Tibial nerve (tissue), 4 donors: ENCODE measurements at regions not wholly inside any gene's neighbourhood (a gene's known extent, or its start where the extent isn't known, plus 50 kb on each side); places are given as distances from the start of the nearest gene placed in this dataset.
"Not testable (repeated sequence)": the region's sequence is repeated elsewhere in the genome, so short reads cannot be mapped to it uniquely, and the experiment has no call there.

ENCODE experiments used
- DNase-seq, 2 donors: peaks; one replicate each; pipeline ENCODE4 v3.0.0-alpha.2; 2019; ENCODE audit warnings: low spot score in 2 of 2
- H3K27ac ChIP-seq, 4 donors: fragments of 200-600 bp; sonication (generic) in 3 of 4; one replicate each; pipeline ENCODE4 v1.5.1; 2017 to 2019; ENCODE audit warnings: mild to moderate bottlenecking in 1 of 4
- H3K27me3 ChIP-seq, 2 donors: fragments of 200-600 bp; sonication (generic) in 1 of 2; one replicate each; pipeline versions ENCODE4 v1.5.1 to v1.6.0; 2017 to 2019
- H3K36me3 ChIP-seq, 3 donors: fragments of 200-600 bp; sonication (generic); one replicate each; pipeline ENCODE4 v1.5.1; 2018 to 2019
- H3K4me1 ChIP-seq, 4 donors: fragments of 200-600 bp; sonication (generic) in 3 of 4; one replicate each; pipeline ENCODE4 v1.5.1; 2017 to 2019
- H3K4me3 ChIP-seq, 4 donors: fragments of 200-600 bp; sonication (generic) in 3 of 4; one replicate each; pipeline ENCODE4 v1.5.1; 2017 to 2019; ENCODE audit warnings: mild to moderate bottlenecking in 1 of 4, moderate library complexity in 1 of 4
- H3K9me3 ChIP-seq, 4 donors: fragments of 200-600 bp; sonication (generic) in 3 of 4; one replicate each; pipeline ENCODE4 v1.5.1; 2017 to 2019
- CTCF ChIP-seq, 5 experiments: fragments of 200-600 bp in 3 of 5; fragments of 450-650 bp in 2 of 5; sonication (generic) in 3 of 5; IDR thresholded peaks; one replicate each; pipeline ENCODE4 v1.5.1; 2016 to 2019; ENCODE audit warnings: antibody characterized with exemption in 5 of 5, mild to moderate bottlenecking in 3 of 5, moderate library complexity in 2 of 5
- EP300 ChIP-seq, 2 donors: sonication (generic); formaldehyde crosslinking; IDR thresholded peaks; one replicate each; pipeline ENCODE4 v1.6.1; 2017; ENCODE audit warnings: antibody characterized with exemption in 2 of 2, mild to moderate bottlenecking in 1 of 2
- POLR2A ChIP-seq, 2 donors: fragments of 450-650 bp; IDR thresholded peaks; one replicate each; pipeline ENCODE4 v1.6.1; 2017; ENCODE audit warnings: antibody characterized with exemption in 2 of 2, mild to moderate bottlenecking in 2 of 2, moderate library complexity in 2 of 2
- WGBS, 2 donors: methylation state at CpG; one replicate each; pipeline ENCODE4 v1.1.5; 2018; 5-methylcytosine and 5-hydroxymethylcytosine counted together

GRCh38 chr3:11898611-11899325 lies 52.1 kb upstream of the TAMM41 start:
- DNase-seq = no peak
- Histone ChIP-seq H3K27ac (no peak overlapping the region), H3K9me3 (peaks cover 0 to 3% (median 0%) of the 10 kb centered on the region in 4 donors), H3K4me3 (no peak overlapping the region), H3K4me1 (no peaks in the 10 kb centered on the region), H3K27me3 (no peaks in the 10 kb centered on the region), H3K36me3 (no peaks in the 10 kb centered on the region)
- no peak for TF ChIP-seq POLR2A (IDR thresholded peaks at IDR 0.05)
- TF ChIP-seq EP300 (IDR thresholded peaks at IDR 0.05) = no peak
- no peak for TF ChIP-seq CTCF (IDR thresholded peaks at IDR 0.05)
- 84% methylated on average over 11 to 15 of the region's 18 CpGs for WGBS, 2 donors

- H3K9me3 ChIP-seq, DNase-seq, H3K4me1 ChIP-seq, H3K27me3 ChIP-seq, H3K36me3 ChIP-seq, H3K4me3 ChIP-seq, H3K27ac ChIP-seq: not testable (repeated sequence)
- WGBS, 2 donors = 42 to 60% methylated on average over 9 of the region's 9 CpGs
These were observed 52.7 kb upstream of the TAMM41 start for GRCh38 chr3:11899389-11899788.

- Histone ChIP-seq H3K4me1 (no peaks in the 10 kb centered on the region), H3K27ac (no peak overlapping the region), H3K9me3 (no peaks in the 10 kb centered on the region), H3K36me3 (no peaks in the 10 kb centered on the region), H3K4me3 (no peak overlapping the region), H3K27me3 (no peaks in the 10 kb centered on the region)
- TF ChIP-seq CTCF (IDR thresholded peaks at IDR 0.05) = no peak
- 80 to 83% methylated on average over 10 to 11 of the region's 12 CpGs for WGBS, 2 donors
- no peak for DNase-seq
These were observed 53.1 kb upstream of the TAMM41 start for GRCh38 chr3:11899826-11900225.

GRCh38 chr3:11900824-11901223 lies 54.1 kb upstream of the TAMM41 start:
- Histone ChIP-seq H3K9me3 (no peaks in the 10 kb centered on the region), H3K4me1 (no peaks in the 10 kb centered on the region), H3K36me3 (no peaks in the 10 kb centered on the region), H3K4me3 (no peak overlapping the region), H3K27me3 (no peaks in the 10 kb centered on the region), H3K27ac (no peak overlapping the region)
- no peak for DNase-seq
- 74 to 82% methylated on average over 10 of the region's 10 CpGs for WGBS, 2 donors
- TF ChIP-seq EP300 (IDR thresholded peaks at IDR 0.05) (no peak), CTCF (IDR thresholded peaks at IDR 0.05) (no peak), POLR2A (IDR thresholded peaks at IDR 0.05) (no peak)

GRCh38 chr3:11901286-11901875 lies 54.7 kb upstream of the TAMM41 start:
- no peak overlapping the region for H3K4me3 ChIP-seq
- no peaks in the 10 kb centered on the region for H3K9me3 ChIP-seq
- 89 to 94% methylated on average over 7 of the region's 7 CpGs for WGBS, 2 donors
- no peaks in the 10 kb centered on the region for H3K36me3 ChIP-seq
- no peaks in the 10 kb centered on the region for H3K27me3 ChIP-seq
- H3K27ac ChIP-seq = no peak overlapping the region
- TF ChIP-seq POLR2A (IDR thresholded peaks at IDR 0.05) = no peak
- no peak for TF ChIP-seq CTCF (IDR thresholded peaks at IDR 0.05)
- no peak for TF ChIP-seq EP300 (IDR thresholded peaks at IDR 0.05)
- DNase-seq = no peak
- H3K4me1 ChIP-seq = no peaks in the 10 kb centered on the region
